ENCODE measurements at regions not wholly inside any gene's neighbourhood (a gene's known extent, or its start where the extent isn't known, plus 50 kb on each side); places are given as distances from the start of the nearest gene placed in this dataset.

- TF ChIP-seq CTCF (IDR thresholded peaks at IDR 0.05; ENCODE audit: insufficient read depth, low read depth, low read length) = no peak
- TF ChIP-seq EZH2 (IDR thresholded peaks at IDR 0.05; ENCODE audit: insufficient read depth, low read length) = no peak
Measured at GRCh38 chr21:14739590-14739989, 193.5 kb upstream of the SAMSN1 start.

All from astrocyte (in vitro differentiated cells and primary cell).